ENCODE measurements at regions not wholly inside any gene's neighbourhood (a gene's known extent, or its start where the extent isn't known, plus 50 kb on each side); places are given as distances from the start of the nearest gene placed in this dataset.

DNA sequence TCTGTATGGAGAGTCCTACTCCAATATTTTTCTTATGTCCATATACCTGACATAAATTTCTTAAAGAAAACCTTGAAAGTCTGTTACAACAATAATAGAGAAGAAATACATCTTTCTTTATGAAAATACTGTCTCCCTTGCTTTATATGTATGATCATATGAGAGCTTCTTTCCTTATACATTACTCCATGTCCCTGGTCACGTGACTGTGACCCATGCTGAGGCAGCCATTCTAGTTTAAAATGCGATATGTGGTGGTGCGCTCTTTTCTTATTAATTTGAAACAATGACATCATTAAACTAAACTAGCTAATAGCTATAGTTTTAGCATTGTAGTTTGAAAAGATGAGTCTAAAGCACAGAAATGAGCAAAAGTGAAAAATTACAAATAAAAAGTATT lies 1120.3 kb upstream of the PRR20A start:
- TF ChIP-seq, protein P1, sequence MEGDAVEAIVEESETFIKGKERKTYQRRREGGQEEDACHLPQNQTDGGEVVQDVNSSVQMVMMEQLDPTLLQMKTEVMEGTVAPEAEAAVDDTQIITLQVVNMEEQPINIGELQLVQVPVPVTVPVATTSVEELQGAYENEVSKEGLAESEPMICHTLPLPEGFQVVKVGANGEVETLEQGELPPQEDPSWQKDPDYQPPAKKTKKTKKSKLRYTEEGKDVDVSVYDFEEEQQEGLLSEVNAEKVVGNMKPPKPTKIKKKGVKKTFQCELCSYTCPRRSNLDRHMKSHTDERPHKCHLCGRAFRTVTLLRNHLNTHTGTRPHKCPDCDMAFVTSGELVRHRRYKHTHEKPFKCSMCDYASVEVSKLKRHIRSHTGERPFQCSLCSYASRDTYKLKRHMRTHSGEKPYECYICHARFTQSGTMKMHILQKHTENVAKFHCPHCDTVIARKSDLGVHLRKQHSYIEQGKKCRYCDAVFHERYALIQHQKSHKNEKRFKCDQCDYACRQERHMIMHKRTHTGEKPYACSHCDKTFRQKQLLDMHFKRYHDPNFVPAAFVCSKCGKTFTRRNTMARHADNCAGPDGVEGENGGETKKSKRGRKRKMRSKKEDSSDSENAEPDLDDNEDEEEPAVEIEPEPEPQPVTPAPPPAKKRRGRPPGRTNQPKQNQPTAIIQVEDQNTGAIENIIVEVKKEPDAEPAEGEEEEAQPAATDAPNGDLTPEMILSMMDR (IDR thresholded peaks at IDR 0.05), result no peak
- TF ChIP-seq POLR2A (IDR thresholded peaks at IDR 0.05), result no peak

Measured in heart left ventricle (tissue), 13 donors.